ENCODE measurements at regions not wholly inside any gene's neighbourhood (a gene's known extent, or its start where the extent isn't known, plus 50 kb on each side); places are given as distances from the start of the nearest gene placed in this dataset.

GRCh38 chr11:43574949-43575912 is 105.3 kb upstream of the HSD17B12 start:
- peak in 22 of 51 donors; percentile 17 to 66 (median 44) for DNase-seq

DNA sequence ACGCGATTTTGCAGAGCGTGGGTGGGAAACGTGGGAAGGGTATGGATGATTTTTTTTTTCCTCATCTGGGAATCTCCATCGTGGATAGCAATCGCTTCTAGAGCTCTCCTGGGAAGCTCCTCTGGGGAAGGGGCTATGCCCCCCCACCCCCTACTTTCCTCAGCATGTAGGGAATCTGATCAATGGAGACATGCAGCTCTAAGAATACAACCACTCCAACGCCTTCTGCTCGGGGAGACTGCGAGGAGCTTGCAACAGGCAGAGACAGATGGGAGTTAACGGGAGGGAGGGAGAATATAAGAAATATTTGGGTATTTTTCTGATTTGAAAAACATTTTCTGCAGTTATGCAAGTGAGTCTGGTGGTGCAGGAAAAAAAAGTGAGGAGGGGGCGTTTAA is 104.6 kb upstream of the HSD17B12 start:
- peak in 1 of 51 donors; percentile 46 for DNase-seq

DNA sequence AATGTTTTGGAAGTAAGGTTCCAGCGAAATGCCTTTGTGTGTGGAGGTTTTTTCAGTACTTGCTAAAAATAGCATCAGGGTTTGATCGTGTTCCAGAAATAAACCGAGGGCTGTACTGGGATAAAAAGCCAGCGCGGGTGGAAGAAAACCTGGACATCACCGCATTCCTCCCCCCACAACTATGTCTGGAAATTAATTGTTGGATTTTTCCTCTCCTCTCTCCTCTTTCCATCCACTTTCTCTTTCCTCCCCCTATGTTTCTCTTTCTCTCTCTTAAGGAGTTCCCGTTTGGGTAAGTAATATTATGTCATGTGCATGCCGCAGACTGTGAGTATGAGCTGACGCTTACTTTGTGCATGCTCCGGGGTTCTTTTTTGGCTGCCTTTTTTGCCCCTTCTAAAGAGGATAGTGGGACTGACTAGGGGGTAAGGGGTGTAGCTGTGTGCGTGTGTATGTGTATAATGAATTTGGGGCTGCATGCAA is 104.2 kb upstream of the HSD17B12 start:
- no peak for DNase-seq

GRCh38 chr11:43576803-43577521 is 103.6 kb upstream of the HSD17B12 start:
- DNase-seq = peak in 13 of 51 donors; percentile 10 to 69 (median 32)

DNA sequence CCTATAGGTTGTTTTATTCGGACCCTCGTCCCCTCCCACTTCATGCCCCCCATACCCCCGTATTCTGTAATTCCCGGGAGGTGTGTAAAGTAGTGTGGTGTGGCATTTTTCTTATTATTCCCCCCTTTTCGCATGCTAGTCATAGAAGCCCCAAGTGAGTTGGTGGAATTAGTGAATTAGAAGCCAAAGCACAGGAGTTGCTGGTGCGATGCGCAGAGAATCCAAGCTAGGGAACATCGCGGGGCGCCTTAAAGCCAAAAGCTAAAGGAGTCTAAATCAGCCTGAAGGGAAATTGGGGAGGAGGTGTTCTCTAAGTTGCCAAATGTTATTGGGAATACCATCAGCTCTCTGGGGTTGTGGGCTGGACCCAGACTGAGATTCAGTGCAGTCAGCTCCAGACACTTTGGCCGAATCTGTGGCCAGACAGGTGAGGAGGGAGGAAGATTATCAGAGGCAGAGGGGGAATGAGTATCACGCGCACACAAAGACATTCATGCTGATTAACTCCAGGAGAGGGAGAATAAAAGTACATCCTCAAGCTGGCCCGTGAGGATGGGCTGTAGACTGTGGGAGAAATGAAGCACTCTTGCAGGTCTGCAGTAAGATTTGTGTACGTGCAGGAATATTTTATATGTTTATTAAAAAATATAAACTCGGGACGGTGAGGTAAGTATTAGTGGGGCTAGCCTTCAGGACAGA is 102.8 kb upstream of the HSD17B12 start:
- no peak for DNase-seq

DNA sequence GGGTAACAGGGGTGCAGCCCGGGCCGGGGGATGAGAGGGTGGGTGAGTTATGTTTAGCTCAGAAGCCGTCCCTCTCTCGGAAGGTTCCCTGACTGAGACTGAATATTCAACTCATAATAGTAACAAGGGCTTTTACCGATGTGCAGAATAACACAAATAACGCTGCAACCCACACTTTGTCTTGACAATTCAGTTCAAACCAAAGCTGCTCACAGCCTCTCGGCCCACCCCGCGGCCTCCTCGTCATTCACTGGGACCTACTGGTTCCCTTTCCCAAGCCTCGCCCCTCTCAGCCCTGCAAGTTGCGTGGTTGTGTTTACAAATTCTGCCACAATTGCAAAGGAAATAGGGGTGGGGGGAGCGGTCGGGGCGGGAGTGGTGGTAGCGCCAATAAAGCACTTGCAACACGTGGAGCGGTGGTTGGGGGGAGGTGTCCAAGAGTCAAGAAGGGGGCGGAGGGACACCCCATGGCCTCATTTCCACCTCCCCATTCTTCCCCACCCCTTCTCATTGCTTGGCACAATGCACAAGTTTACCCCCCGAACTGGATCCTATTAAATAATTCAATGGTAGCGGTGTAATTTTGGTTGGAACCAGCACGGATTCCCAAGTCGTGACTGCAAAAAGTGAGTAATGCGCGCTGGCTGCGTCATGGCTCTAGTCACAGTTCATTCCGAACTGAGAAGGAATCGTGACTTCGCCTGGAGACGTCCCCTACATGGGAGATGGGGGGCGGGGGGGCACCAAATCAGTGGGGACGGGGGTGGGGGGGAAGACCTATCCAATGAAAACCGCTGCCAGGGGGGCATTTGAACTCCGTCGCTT is 102.0 kb upstream of the HSD17B12 start:
- peak in 2 of 51 donors; percentile 60 to 67 for DNase-seq

GRCh38 chr11:43579171-43579918 is 101.2 kb upstream of the HSD17B12 start:
- peak in 3 of 51 donors; percentile 18 to 61 (median 19) for DNase-seq

DNA sequence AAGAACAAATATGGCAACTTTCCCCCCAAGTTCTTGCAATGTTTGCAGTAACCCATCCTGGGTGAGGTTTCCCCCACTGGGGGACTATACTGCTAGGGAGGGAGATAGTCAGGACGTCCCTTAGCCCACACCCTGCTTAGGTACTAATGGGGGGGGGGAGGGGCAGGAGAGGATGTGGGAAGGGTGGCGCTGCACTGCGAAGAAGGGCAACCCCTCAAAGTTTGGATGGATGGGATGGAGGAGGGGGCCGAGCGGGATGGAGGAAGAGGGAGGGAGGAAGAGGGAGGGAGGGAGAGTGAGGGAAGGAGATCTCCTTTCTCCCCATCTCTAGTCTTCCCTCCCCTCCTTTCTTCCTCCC is 100.6 kb upstream of the HSD17B12 start:
- no peak for DNase-seq

DNA sequence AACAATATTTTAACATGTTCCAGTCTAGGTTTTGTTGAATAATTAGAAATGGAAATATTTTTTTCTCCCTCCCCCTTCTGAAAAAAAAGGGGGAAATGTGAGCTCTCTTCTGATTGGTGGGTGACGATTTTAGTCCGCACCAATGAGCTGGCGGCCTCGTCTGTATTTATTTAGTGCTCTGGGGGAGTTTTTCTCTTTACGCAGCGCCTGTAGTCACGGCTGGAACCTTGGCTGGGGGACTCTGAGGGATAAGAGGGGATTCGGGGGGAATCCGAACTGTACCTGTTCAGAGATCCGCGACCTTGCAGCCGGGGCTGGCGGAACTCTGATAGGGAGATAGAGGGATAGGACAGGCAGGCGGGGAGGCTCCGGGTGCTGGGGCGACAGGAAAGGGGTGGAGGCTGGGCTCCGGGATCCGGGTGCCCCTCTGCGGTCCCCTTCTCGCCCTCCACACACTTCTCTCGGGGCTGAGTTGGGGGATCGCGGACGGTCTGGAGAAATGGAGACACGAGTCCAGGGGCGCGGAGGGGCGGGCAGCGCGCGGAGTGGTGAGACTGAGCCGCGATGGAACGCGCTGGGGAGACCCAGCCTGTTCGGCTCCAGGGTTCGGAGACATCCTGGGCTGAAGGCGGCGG is 99.7 kb upstream of the HSD17B12 start:
- peak in 6 of 51 donors; percentile 6 to 58 (median 18) for DNase-seq

- DNase-seq = no peak
Observed at GRCh38 chr11:43581370-43582023, 99.0 kb upstream of the HSD17B12 start.

DNA sequence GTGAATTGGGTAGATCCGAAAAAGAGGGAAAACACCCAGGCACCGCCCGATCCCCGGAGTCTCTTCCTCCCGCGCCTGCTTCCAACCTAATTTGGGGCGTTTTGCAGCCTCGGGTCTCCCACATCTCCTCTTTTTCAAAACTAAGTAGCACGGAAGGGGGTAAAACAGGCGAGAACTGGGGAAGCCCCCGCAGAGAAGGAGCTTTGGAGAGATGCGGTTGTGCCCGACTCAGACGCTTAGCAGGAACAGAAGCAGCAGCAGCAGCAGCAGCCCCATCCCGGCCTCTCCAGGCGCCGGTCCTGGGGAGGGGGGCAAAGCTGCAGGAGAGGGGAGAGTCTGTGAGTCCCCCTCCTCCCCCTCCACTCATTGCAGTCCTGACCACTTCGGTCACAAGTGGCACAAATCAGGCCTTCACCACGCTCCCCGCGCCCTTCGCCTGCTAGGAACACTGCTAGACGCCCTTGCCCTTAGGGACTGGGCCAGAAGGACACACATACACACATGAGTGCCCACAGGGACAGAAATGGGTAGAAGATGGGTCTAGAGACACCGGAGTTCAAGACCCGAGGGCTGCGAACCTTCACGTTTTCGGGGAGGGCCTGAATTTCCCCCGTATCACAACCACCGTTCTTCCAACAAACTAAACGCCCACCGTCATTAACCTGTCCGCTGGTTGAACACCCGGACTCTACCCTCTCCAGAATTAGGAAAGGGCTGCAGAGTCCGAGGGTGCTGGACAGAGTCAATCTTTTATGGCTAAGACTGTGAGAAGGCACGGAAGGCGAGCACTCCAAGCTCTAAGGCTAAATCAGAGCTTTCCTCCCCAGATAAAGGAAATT is 98.3 kb upstream of the HSD17B12 start:
- peak in 1 of 51 donors; percentile 6 for DNase-seq

GRCh38 chr11:43582863-43583462 is 97.6 kb upstream of the HSD17B12 start:
- peak in 1 of 51 donors; percentile 11 for DNase-seq

- no peak for DNase-seq
Observed at GRCh38 chr11:43583548-43583947, 97.0 kb upstream of the HSD17B12 start.

DNA sequence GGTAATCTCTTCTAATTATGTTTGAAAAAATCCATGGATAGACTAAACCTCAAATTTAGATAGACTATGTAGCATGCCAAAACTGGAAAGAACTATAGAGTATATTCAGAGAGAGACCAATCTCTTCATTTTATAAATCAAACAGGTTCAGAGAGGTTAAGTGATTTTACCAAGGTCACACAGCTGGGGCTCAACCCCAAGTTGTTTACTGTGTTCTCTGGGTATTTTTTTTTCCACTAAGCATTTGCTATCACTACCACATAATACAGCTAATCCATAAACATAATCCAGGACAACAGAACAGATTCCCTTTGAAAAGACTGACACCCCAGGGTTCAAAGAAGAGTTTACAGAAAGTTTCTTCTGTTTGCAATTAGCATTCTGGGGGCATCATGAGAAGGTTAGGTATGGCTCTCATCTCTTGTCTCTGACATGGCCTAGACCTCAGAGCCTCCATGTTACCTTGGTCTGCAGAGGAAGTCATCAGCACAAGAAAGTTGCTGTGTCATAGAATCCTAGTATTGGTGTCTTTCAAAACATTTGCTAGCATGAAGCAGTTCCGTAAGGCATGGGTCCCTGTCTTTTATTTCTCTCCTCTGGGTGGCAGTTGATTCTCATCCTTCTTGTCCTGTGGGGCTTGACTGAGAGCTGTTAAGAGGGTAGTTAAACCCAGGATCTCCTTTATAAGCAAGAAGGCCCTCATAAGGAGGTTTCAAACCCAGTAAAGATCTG is 94.5 kb upstream of the HSD17B12 start:
- no peak for DNase-seq

- DNase-seq = no peak
Observed at GRCh38 chr11:43589601-43590250, 90.8 kb upstream of the HSD17B12 start.

- DNase-seq = no peak
Observed at GRCh38 chr11:43601511-43601910, 79.0 kb upstream of the HSD17B12 start.

Data from hypothalamus (tissue), 51 donors.